ENCODE measurements at regions not wholly inside any gene's neighbourhood (a gene's known extent, or its start where the extent isn't known, plus 50 kb on each side); places are given as distances from the start of the nearest gene placed in this dataset.
"Not testable (repeated sequence)": the region's sequence is repeated elsewhere in the genome, so short reads cannot be mapped to it uniquely, and the experiment has no call there.

- ATAC-seq (ENCODE audit: insufficient number of reproducible peaks, low FRiP score, low read depth), result no peak
Observed at GRCh38 chr6:1477432-1478090, 88.2 kb downstream of the FOXF2 start.

GRCh38 chr6:1478163-1478826, 88.9 kb downstream of the FOXF2 start:
- not testable (repeated sequence) for H3K4me3 ChIP-seq; H3K27ac ChIP-seq; H3K9me3 ChIP-seq; ATAC-seq (ENCODE audit: insufficient number of reproducible peaks, low FRiP score, low read depth); H3K27me3 ChIP-seq (replicated peaks; ENCODE audit: insufficient read depth); H3K36me3 ChIP-seq; DNase-seq (ENCODE audit: low spot score)
- peaks cover 8 to 14% of the 10 kb centered on the region in 2 donors for H3K4me1 ChIP-seq (ENCODE audit: control insufficient read depth in 1 of 2, low read depth in 2 of 2)

More at GRCh38 chr6:1477432-1478090, 88.2 kb downstream of the FOXF2 start:
- no peak for DNase-seq (ENCODE audit: low spot score)
- peaks cover 8 to 14% of the 10 kb centered on the region in 2 donors for H3K4me1 ChIP-seq (ENCODE audit: control insufficient read depth in 1 of 2, low read depth in 2 of 2)
- peak overlapping the region; percentile 31 for H3K4me3 ChIP-seq
- no peaks in the 10 kb centered on the region for H3K36me3 ChIP-seq
- H3K27me3 ChIP-seq (replicated peaks; ENCODE audit: insufficient read depth), result no peaks in the 10 kb centered on the region
- no peak for TF ChIP-seq CTCF (IDR thresholded peaks at IDR 0.05)
- H3K9me3 ChIP-seq, result no peaks in the 10 kb centered on the region
- no peak overlapping the region for H3K27ac ChIP-seq

DNA sequence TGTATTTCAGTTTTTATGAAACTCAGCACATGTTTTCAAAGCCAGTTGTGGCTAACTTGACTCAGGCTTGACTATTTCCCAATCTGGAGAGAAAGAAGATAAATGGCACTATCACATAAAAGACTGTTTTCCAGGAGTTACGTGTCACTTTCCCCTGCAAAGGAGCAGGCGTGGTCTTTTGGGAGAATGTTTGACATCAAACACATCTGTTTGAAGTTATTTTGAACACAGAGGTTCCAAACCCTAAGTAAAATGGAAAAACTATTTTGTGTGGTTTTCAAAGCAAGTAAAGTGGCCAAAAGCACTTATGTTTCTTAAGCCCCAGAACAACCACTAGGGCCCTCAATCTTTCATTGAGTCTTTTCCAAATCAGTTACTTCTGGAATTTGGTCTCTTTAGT, 89.7 kb downstream of the FOXF2 start:
- DNase-seq (ENCODE audit: low spot score), result no peak
- H3K9me3 ChIP-seq, result no peaks in the 10 kb centered on the region
- no peak overlapping the region for H3K27ac ChIP-seq
- TF ChIP-seq CTCF (IDR thresholded peaks at IDR 0.05), result no peak
- no peak for ATAC-seq (ENCODE audit: insufficient number of reproducible peaks, low FRiP score, low read depth)
- H3K4me1 ChIP-seq (ENCODE audit: control insufficient read depth in 1 of 2, low read depth in 2 of 2), result peaks cover 8 to 14% of the 10 kb centered on the region in 2 donors
- H3K27me3 ChIP-seq (replicated peaks; ENCODE audit: insufficient read depth), result no peaks in the 10 kb centered on the region
- no peaks in the 10 kb centered on the region for H3K36me3 ChIP-seq
- H3K4me3 ChIP-seq, result no peak overlapping the region

- no peak overlapping the region for H3K4me3 ChIP-seq
- DNase-seq (ENCODE audit: low spot score) (no peak), ATAC-seq (ENCODE audit: insufficient number of reproducible peaks, low FRiP score, low read depth) (no peak)
- H3K4me1 ChIP-seq (ENCODE audit: control insufficient read depth in 1 of 2, low read depth in 2 of 2), result peaks cover 8 to 14% of the 10 kb centered on the region in 2 donors
- no peaks in the 10 kb centered on the region for H3K9me3 ChIP-seq
- H3K27me3 ChIP-seq (replicated peaks; ENCODE audit: insufficient read depth), result no peaks in the 10 kb centered on the region
- TF ChIP-seq CTCF (IDR thresholded peaks at IDR 0.05), result no peak
- H3K36me3 ChIP-seq, result no peaks in the 10 kb centered on the region
- H3K27ac ChIP-seq, result no peak overlapping the region
Observed at GRCh38 chr6:1479601-1480221, 90.3 kb downstream of the FOXF2 start.

GRCh38 chr6:1481286-1481685, 91.9 kb downstream of the FOXF2 start:
- no peaks in the 10 kb centered on the region for H3K36me3 ChIP-seq

More at GRCh38 chr6:1481286-1481685, 91.9 kb downstream of the FOXF2 start:
- H3K27me3 ChIP-seq (replicated peaks; ENCODE audit: insufficient read depth), result no peaks in the 10 kb centered on the region
- H3K9me3 ChIP-seq, result no peaks in the 10 kb centered on the region
- DNase-seq (ENCODE audit: low spot score) (no peak), ATAC-seq (ENCODE audit: insufficient number of reproducible peaks, low FRiP score, low read depth) (peak; percentile 67)
- no peak overlapping the region for H3K4me3 ChIP-seq
- no peak for TF ChIP-seq CTCF (IDR thresholded peaks at IDR 0.05)
- no peak overlapping the region for H3K27ac ChIP-seq
- peaks cover 8 to 14% of the 10 kb centered on the region in 2 donors for H3K4me1 ChIP-seq (ENCODE audit: control insufficient read depth in 1 of 2, low read depth in 2 of 2)

All from thoracic aorta (tissue), 2 donors.